ENCODE measurements at regions not wholly inside any gene's neighbourhood (a gene's known extent, or its start where the extent isn't known, plus 50 kb on each side); places are given as distances from the start of the nearest gene placed in this dataset.
A peak's percentile ranks its signal among the peaks of the same experiment; 100 is the strongest.

DNA sequence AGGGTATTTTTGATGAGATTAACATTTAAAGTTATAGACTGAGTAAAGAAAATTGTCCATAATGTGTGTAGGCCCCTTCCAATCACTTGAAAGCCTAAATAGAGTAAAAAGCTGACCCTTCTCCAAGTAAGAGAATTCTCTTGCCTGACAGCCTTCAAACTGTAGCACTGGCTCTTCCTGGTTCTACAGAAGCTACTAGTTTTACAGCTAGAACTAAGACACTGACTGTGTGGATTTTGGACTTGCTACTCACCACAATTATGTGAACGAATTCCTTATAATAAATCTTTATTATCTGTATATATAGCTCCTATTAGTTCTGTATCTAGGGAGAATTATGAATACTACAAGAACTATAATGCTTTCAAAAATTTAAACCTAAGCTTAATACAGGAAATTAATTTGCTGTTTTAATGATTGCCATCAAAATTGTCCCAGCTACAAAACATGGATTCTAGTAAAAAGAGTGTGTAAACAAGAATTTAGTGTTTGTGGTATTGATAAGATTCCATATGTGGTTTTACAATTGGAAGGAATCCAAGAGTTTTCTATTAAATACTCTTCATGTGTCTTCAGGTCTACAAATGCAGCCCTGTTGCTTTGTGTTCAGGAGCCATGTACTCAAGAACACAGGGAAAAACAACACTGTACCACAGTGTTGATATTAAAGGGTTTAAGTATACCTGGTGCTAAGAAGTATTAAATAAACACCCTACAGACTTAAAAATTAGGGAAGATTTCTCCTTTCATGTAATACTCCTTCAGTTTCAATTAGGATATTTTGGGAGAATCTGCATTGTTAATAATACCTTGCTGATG, 366.5 kb downstream of the CXXC4 start:
- intact Hi-C loops (cut with DNase I): no loop called here
- H3K4me1 ChIP-seq: peaks cover 0 to 8% (median 0%) of the 10 kb centered on the region in 4 donors
- TF ChIP-seq, protein P1, sequence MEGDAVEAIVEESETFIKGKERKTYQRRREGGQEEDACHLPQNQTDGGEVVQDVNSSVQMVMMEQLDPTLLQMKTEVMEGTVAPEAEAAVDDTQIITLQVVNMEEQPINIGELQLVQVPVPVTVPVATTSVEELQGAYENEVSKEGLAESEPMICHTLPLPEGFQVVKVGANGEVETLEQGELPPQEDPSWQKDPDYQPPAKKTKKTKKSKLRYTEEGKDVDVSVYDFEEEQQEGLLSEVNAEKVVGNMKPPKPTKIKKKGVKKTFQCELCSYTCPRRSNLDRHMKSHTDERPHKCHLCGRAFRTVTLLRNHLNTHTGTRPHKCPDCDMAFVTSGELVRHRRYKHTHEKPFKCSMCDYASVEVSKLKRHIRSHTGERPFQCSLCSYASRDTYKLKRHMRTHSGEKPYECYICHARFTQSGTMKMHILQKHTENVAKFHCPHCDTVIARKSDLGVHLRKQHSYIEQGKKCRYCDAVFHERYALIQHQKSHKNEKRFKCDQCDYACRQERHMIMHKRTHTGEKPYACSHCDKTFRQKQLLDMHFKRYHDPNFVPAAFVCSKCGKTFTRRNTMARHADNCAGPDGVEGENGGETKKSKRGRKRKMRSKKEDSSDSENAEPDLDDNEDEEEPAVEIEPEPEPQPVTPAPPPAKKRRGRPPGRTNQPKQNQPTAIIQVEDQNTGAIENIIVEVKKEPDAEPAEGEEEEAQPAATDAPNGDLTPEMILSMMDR (IDR thresholded peaks at IDR 0.05): no peak
- TF ChIP-seq POLR2A (IDR thresholded peaks at IDR 0.05): no peak
- no peaks in the 10 kb centered on the region for H3K27me3 ChIP-seq
- no peaks in the 10 kb centered on the region for H3K9me3 ChIP-seq
- 31% methylated on average over 1 of the region's 1 CpG for WGBS (ENCODE audit: insufficient coverage, low coverage, low lambda C conversion rate, missing lambda C conversion rate)
- DNase-seq (no peak), ATAC-seq (peak; percentile 33 to 67 (median 48))
- H3K4me3 ChIP-seq: no peak overlapping the region
- H3K27ac ChIP-seq: peak overlapping the region; percentile 28 to 82 (median 73)
- H3K36me3 ChIP-seq: no peaks in the 10 kb centered on the region

DNA sequence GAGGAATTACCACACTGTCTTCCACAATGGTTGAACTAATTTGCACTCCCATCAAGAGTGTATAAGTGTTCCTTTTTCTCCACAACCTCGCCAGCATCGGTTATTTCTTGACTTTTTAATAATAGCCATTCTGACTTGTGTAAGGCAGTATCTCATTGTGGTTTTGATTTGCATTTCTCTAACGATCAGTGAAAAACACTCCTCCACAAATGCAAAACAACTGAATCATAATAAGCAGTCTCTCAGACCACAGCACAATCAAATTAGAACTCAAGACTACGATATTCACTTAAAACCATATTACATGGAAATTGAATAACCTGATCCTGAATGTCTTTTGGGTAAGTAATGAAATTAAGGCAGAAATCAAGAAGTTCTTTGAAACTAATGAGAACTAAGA, 371.7 kb downstream of the CXXC4 start:
- intact Hi-C loops (cut with DNase I): no loop called here
- Histone ChIP-seq H3K27me3 (no peaks in the 10 kb centered on the region), H3K36me3 (no peaks in the 10 kb centered on the region), H3K9me3 (no peaks in the 10 kb centered on the region), H3K4me1 (peaks cover 0 to 2% (median 0%) of the 10 kb centered on the region in 4 donors), H3K4me3 (no peak overlapping the region), H3K27ac (no peak overlapping the region)
- ATAC-seq (no peak), DNase-seq (no peak)
- TF ChIP-seq, protein P1 (IDR thresholded peaks at IDR 0.05): no peak
- no peak for TF ChIP-seq POLR2A (IDR thresholded peaks at IDR 0.05)
- WGBS (ENCODE audit: insufficient coverage, low coverage, low lambda C conversion rate, missing lambda C conversion rate): 64% methylated on average over 4 of the region's 4 CpGs

DNA sequence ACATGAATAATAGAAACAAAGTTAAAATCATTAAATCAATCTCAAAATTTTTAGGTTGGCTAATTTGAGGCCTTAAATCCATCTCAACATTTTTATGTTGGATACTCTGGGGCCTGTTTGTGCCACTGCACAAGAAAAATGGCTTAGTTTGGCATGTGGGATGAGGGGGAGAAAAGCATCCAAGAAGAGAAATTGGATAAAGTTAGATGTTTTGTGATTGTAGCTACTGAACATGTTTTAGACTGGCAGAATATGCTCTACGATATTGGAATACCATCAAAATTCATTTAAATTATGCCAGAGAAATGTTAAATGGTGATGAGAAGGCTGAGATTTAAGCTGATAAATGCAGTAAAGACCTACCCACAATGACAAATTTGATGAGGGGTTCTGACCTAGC, 376.9 kb downstream of the CXXC4 start:
- no peak overlapping the region for H3K4me3 ChIP-seq

DNA sequence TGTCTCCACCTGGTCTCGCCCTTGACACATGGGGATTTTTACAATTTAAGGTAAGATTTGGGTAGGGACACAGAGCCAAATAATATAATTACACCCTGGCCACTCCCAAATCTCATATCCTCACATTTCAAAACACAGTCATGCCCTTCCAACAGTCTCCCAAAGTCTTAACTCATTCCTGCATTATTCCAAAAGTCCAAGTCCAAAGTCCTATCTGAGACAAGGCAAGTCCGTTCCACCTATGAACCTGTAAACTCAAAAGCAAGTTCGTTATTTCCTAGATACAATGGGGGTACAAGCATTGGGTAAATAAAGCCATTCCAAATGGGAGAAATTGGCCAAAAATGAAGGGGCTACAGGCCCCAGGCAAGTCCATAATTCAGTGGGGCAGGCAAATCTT, 380.8 kb downstream of the CXXC4 start:
- intact Hi-C loops (cut with DNase I): no loop called here
- Histone ChIP-seq H3K4me1 (no peaks in the 10 kb centered on the region), H3K9me3 (no peaks in the 10 kb centered on the region), H3K36me3 (no peaks in the 10 kb centered on the region), H3K27ac (no peak overlapping the region), H3K27me3 (no peaks in the 10 kb centered on the region), H3K4me3 (no peak overlapping the region)
- 27% methylated on average over 2 of the region's 3 CpGs for WGBS (ENCODE audit: insufficient coverage, low coverage, low lambda C conversion rate, missing lambda C conversion rate)
- ATAC-seq: peak in 1 of 4 donors; percentile 28
- DNase-seq: no peak
- no peak for TF ChIP-seq POLR2A (IDR thresholded peaks at IDR 0.05)

More for the DNA sequence above, 376.9 kb downstream of the CXXC4 start:
- intact Hi-C loops (cut with DNase I): no loop called here
- ATAC-seq (no peak), DNase-seq (no peak)
- Histone ChIP-seq H3K27ac (no peak overlapping the region), H3K4me1 (no peaks in the 10 kb centered on the region), H3K9me3 (no peaks in the 10 kb centered on the region), H3K27me3 (no peaks in the 10 kb centered on the region), H3K36me3 (no peaks in the 10 kb centered on the region)
- WGBS (ENCODE audit: insufficient coverage, low coverage, low lambda C conversion rate, missing lambda C conversion rate): 36% methylated on average over 1 of the region's 1 CpG
- TF ChIP-seq, protein P1 (IDR thresholded peaks at IDR 0.05): no peak
- no peak for TF ChIP-seq POLR2A (IDR thresholded peaks at IDR 0.05)

DNA sequence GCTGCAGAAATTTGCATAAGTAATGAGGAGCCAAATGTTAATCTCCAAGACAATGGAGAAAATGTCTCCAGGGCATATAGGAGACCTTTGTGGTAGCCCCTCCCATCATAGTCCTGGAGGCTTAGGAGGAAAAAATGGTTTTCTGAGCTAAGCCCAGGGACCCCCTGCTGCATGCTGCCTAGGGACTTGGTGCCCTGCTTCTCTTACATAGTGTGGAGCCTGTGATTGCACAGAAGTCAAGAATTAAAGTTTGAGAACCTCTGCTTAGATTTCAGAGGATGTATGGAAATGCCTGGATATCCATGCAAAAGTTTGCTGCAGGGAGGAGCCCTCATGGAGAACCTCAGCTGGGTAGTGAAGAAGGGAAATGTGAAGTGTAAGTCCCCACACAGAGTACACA, 379.4 kb upstream of the TACR3 start:
- TF ChIP-seq POLR2A (IDR thresholded peaks at IDR 0.05): no peak
- TF ChIP-seq, protein P1 (IDR thresholded peaks at IDR 0.05): no peak
- no peaks in the 10 kb centered on the region for H3K4me1 ChIP-seq
- H3K27me3 ChIP-seq: no peaks in the 10 kb centered on the region
- intact Hi-C loops (cut with DNase I): no loop called here
- H3K4me3 ChIP-seq: no peak overlapping the region
- peaks cover 0 to 4% (median 0%) of the 10 kb centered on the region in 4 donors for H3K9me3 ChIP-seq
- H3K36me3 ChIP-seq: no peaks in the 10 kb centered on the region
- H3K27ac ChIP-seq: no peak overlapping the region
- DNase-seq (no peak), ATAC-seq (no peak)
